H1 (cell line): ENCODE measurements at regions not wholly inside any gene's neighbourhood (a gene's known extent, or its start where the extent isn't known, plus 50 kb on each side); places are given as distances from the start of the nearest gene placed in this dataset.

Source experiments
- FOSL1 ChIP-seq: IDR thresholded peaks from 2 replicates; pipeline ENCODE4 v1.6.1; 2011; ENCODE audit warnings: mild to moderate bottlenecking, low read depth, low read length, moderate library complexity; ENCODE audit not compliant: insufficient read depth

- no peak for TF ChIP-seq FOSL1
Measured at GRCh38 chr2:47272905-47273758, 96.0 kb upstream of the EPCAM start (continued).
